ENCODE measurements at regions not wholly inside any gene's neighbourhood (a gene's known extent, or its start where the extent isn't known, plus 50 kb on each side); places are given as distances from the start of the nearest gene placed in this dataset.

DNA sequence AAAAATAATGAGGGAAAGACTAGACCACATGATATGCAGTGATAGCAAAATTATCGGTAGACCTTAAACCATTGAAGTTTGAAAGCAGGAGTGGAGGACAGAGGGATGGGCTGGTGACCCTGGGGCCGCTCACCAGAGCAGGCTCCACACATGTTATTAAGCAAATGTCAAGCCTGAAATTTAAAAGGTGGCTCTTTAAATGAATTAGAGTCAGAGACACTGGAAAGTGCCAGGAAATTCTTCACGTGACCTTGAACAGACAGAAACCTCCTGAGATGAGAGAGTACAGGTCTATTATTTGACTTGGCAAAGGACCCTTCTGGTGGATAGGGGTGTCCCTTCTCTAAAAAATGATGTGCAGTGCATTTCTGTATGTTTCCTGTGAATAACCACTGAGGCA, 111.0 kb upstream of the CPEB4 start:
- no peak for DNase-seq (ENCODE audit: extremely low spot score, unreplicated experiment)
- no peak overlapping the region for H3K27ac Mint-ChIP-seq
- TF ChIP-seq, protein P1, sequence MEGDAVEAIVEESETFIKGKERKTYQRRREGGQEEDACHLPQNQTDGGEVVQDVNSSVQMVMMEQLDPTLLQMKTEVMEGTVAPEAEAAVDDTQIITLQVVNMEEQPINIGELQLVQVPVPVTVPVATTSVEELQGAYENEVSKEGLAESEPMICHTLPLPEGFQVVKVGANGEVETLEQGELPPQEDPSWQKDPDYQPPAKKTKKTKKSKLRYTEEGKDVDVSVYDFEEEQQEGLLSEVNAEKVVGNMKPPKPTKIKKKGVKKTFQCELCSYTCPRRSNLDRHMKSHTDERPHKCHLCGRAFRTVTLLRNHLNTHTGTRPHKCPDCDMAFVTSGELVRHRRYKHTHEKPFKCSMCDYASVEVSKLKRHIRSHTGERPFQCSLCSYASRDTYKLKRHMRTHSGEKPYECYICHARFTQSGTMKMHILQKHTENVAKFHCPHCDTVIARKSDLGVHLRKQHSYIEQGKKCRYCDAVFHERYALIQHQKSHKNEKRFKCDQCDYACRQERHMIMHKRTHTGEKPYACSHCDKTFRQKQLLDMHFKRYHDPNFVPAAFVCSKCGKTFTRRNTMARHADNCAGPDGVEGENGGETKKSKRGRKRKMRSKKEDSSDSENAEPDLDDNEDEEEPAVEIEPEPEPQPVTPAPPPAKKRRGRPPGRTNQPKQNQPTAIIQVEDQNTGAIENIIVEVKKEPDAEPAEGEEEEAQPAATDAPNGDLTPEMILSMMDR (conservative IDR thresholded peaks at IDR 0.05): no peak
- peaks cover 3% of the 10 kb centered on the region for H3K9me3 Mint-ChIP-seq
- peaks cover 37% of the 10 kb centered on the region for H3K4me1 Mint-ChIP-seq (ENCODE audit: unreplicated experiment)
- no peaks in the 10 kb centered on the region for H3K27me3 Mint-ChIP-seq
- H3K4me3 Mint-ChIP-seq: no peak overlapping the region
- no peaks in the 10 kb centered on the region for H3K36me3 Mint-ChIP-seq

DNA sequence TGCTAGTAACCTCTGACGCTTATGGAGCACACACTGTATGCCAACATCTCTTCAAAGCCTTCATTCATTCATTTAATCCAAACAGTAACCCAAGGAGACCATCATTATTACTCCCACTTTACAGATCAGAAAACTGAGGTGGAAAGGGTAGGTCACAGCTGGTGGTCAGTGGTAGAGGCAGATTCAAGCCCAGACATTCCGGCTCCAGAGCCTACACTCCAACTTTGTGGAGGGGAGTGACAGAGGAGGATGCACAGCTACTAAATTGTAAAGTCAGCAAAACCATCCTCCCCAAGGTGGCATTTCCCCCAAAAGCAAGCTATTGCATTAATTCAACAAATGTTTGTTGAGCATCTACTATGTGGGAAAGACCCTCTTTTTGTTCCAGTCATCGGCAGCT, 110.5 kb upstream of the CPEB4 start:
- Mint-ChIP-seq H3K36me3 (no peaks in the 10 kb centered on the region), H3K4me3 (no peak overlapping the region), H3K27me3 (no peaks in the 10 kb centered on the region), H3K27ac (no peak overlapping the region), H3K4me1 (ENCODE audit: unreplicated experiment) (peaks cover 38% of the 10 kb centered on the region), H3K9me3 (peaks cover 3% of the 10 kb centered on the region)
- TF ChIP-seq, protein P1 (conservative IDR thresholded peaks at IDR 0.05): no peak
- DNase-seq (ENCODE audit: extremely low spot score, unreplicated experiment): no peak

DNA sequence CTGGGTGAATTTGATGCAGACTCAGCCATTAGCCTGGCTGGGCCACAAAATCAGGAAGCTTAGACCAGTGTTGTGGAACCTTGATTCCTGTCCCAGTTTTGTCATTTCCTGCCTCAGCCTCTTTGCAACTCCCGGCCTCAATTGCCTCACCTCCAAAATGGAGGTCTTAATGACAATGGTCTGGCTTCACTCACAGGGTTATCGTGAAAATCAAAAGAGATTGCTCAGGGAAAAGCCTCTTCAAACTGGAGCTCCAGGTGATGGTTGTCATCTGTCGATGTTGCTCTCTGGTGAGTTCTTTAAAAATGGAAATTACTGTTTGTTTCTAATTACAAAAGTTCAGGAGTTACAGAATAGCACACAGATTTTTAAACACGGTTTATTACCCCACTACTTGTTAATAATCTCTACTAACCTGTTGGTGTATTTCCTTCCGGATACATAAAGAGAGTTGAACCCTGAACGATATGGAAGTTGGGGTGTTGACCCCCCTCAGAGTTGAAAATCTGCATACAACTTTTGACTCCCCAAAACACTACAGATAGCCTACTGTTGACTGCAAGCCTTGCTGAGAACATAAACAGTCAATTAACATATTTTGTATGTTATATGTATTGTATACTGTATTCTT, 109.9 kb upstream of the CPEB4 start:
- Mint-ChIP-seq H3K4me3 (no peak overlapping the region), H3K9me3 (peaks cover 3% of the 10 kb centered on the region), H3K36me3 (no peaks in the 10 kb centered on the region), H3K4me1 (ENCODE audit: unreplicated experiment) (peaks cover 40% of the 10 kb centered on the region), H3K27ac (peak overlapping the region; percentile 0), H3K27me3 (no peaks in the 10 kb centered on the region)
- no peak for DNase-seq (ENCODE audit: extremely low spot score, unreplicated experiment)
- TF ChIP-seq, protein P1 (conservative IDR thresholded peaks at IDR 0.05): no peak

DNA sequence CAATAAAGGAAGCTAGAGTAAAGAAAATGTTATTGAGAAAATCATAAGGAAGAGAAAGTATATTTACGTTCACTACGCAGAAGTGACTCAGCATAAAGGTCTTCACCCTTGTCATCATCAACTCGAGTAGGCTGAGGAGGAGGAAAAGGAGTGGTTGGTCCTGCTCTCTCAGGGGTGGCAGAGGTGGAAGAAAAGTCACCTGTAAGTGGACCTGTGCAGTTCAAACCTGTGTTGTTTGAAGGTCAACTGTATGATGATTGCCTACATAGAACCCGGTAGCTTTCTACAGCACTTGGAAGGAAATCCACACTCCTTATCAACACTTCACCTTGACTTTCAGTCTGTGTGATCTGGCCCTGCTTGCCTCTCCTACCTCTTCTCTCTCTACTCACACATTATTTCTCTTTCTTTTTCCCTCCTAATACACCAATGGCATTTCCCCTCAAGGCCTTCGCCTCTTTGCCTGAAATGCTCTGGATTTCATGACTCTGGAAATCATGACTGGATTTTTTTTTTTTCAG, 109.3 kb upstream of the CPEB4 start:
- no peak for DNase-seq (ENCODE audit: extremely low spot score, unreplicated experiment)
- peak overlapping the region; percentile 0 for H3K27ac Mint-ChIP-seq
- no peaks in the 10 kb centered on the region for H3K36me3 Mint-ChIP-seq
- peaks cover 40% of the 10 kb centered on the region for H3K4me1 Mint-ChIP-seq (ENCODE audit: unreplicated experiment)
- H3K4me3 Mint-ChIP-seq: no peak overlapping the region
- no peaks in the 10 kb centered on the region for H3K27me3 Mint-ChIP-seq
- peaks cover 3% of the 10 kb centered on the region for H3K9me3 Mint-ChIP-seq
- TF ChIP-seq, protein P1 (conservative IDR thresholded peaks at IDR 0.05): no peak

DNA sequence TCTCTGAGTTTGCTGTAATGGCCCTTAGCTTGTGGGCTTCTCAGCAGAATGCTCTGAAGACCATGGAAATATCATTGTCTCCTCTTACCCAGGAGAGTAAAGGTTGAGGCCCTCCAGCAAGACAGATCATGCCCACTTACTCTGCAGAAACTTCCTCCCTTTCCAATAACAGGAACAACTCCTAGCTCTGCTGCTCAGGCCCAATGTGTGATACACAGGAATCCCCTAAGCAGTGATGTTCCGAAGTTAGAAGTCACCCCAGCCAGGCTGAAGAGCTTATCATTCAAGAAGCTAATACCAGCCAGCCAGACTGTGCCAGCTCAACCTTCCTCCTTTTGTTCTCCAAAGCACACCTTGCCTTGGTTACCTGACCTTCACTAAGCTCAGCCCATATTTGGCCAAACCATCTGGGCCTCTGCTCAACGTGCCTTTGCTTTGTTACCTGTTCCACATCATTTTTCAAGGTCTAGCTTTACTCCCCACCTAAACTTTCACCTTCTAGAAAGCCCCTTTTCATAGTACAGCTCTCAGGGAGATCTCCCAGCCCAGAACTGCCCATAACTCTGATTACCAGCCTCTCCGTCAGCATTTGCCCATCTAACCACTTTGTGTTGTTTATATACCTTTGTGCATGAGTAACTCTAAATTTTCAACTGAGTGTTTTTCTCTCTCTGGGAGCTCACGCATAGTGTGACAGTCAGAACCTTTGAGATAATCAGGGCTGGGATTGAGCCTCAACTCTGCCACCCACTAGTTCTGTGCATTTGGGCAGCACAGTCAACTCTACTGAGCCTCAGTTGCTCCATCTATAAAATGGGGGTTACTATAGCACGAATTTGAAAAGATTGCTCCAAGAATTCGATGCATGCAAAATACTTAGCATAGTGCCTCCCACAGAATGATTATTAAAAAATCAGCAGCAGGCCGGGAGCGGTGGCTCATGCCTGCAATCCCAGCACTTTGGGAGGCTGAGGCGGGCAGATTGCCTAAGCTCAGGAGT, 107.6 kb upstream of the CPEB4 start:
- no peak for DNase-seq (ENCODE audit: extremely low spot score, unreplicated experiment)
- H3K9me3 Mint-ChIP-seq: peaks cover under 1% of the 10 kb centered on the region
- H3K27ac Mint-ChIP-seq: no peak overlapping the region
- H3K27me3 Mint-ChIP-seq: no peaks in the 10 kb centered on the region
- peaks cover 37% of the 10 kb centered on the region for H3K4me1 Mint-ChIP-seq (ENCODE audit: unreplicated experiment)
- no peaks in the 10 kb centered on the region for H3K36me3 Mint-ChIP-seq
- H3K4me3 Mint-ChIP-seq: no peak overlapping the region
- TF ChIP-seq, protein P1 (conservative IDR thresholded peaks at IDR 0.05): no peak
